ENCODE measurements at regions not wholly inside any gene's neighbourhood (a gene's known extent, or its start where the extent isn't known, plus 50 kb on each side); places are given as distances from the start of the nearest gene placed in this dataset.
"Not testable (repeated sequence)": the region's sequence is repeated elsewhere in the genome, so short reads cannot be mapped to it uniquely, and the experiment has no call there.

DNA sequence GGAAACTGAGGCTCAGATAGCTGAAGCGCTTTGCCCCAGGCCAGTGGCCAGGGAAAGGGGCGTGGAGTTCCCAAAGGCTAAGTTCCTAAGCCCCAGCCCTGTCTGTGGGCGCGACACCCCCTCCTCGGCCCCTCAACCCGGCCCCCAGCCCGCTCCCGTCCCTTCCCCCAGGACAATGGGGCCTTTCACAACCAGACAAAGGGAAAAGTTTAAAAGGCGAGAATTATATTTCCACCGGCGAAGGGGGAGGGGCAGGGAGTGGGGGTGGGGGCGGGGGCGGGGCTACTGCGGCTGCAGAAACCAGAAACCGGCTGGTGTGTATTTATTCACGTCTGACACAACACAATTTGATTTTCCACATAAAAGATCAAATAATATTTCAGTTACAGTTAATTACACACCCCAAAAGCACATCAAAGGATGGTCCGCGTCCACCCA, 192.1 kb downstream of the MN1 start:
- no peak for TF ChIP-seq CTCF (optimal IDR thresholded peaks at IDR 0.05 in 1 of 3, IDR thresholded peaks at IDR 0.05 in 1 of 3, conservative IDR thresholded peaks at IDR 0.05 in 1 of 3; ENCODE audit: extremely low read depth in 1 of 3, insufficient read depth in 2 of 3, low read length in 3 of 3)
- no peak for TF ChIP-seq EZH2 (IDR thresholded peaks at IDR 0.05; ENCODE audit: low read length)
- no peak overlapping the region for H3K4me3 ChIP-seq (ENCODE audit: control insufficient read depth in 2 of 3, extremely low read depth in 1 of 3, insufficient read depth in 2 of 3, low read depth in 1 of 3, low read length in 3 of 3)
- H3K9ac ChIP-seq (ENCODE audit: control insufficient read depth, extremely low read depth, insufficient read depth, low read length) = no peak overlapping the region
- DNase-seq (ENCODE audit: low read depth, low spot score) (no peak), FAIRE-seq (no peak)
- no peaks in the 10 kb centered on the region for H3K9me1 ChIP-seq (ENCODE audit: control insufficient read depth, extremely low read depth, insufficient read depth, low read length)
- H3K27ac ChIP-seq (ENCODE audit: control insufficient read depth, insufficient read depth, low read length) = no peak overlapping the region
- no peaks in the 10 kb centered on the region for H3K9me3 ChIP-seq (ENCODE audit: control insufficient read depth, low read depth, low read length)
- H3K4me1 ChIP-seq (ENCODE audit: control insufficient read depth, extremely low read depth, insufficient read depth, low read length) = no peaks in the 10 kb centered on the region
- no peaks in the 10 kb centered on the region for H4K20me1 ChIP-seq (ENCODE audit: control insufficient read depth, extremely low read depth, insufficient read depth, low read length)
- H3K79me2 ChIP-seq (ENCODE audit: control insufficient read depth, insufficient read depth, low read length) = no peaks in the 10 kb centered on the region
- no peak overlapping the region for H3K4me2 ChIP-seq (ENCODE audit: control insufficient read depth, extremely low read depth, insufficient read depth, low read depth, low read length)
- dilution Hi-C loops (cut with MboI; ENCODE audit: extremely low pct_ligation_motif_present, low sequenced_read_pairs) = no loop called here
- H3K27me3 ChIP-seq (ENCODE audit: control insufficient read depth, extremely low read depth, insufficient read depth, low read length) = peaks cover 10% of the 10 kb centered on the region
- no peaks in the 10 kb centered on the region for H3K36me3 ChIP-seq (ENCODE audit: control insufficient read depth in 2 of 2, extremely low read depth in 1 of 2, insufficient read depth in 2 of 2, low read length in 2 of 2)
- H2AFZ ChIP-seq (ENCODE audit: control insufficient read depth, low read length) = no peak overlapping the region

DNA sequence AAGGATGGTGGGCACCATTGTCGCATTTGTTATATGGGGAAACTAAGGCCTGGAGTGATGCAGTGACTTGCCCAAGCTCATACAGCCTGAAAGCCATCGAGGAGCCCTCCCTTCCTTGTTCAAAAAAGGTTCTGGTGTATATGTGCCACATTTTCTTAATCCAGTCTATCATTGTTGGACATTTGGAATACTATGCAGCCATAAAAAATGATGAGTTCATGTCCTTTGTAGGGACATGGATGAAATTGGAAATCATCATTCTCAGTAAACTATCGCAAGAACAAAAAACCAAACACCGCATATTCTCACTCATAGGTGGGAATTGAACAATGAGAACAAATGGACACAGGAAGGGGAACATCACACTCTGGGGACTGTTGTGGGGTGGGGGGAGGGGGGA, 191.4 kb downstream of the MN1 start:
- H4K20me1 ChIP-seq (ENCODE audit: control insufficient read depth, extremely low read depth, insufficient read depth, low read length); H3K4me3 ChIP-seq (ENCODE audit: control insufficient read depth in 2 of 3, extremely low read depth in 1 of 3, insufficient read depth in 2 of 3, low read depth in 1 of 3, low read length in 3 of 3); H3K79me2 ChIP-seq (ENCODE audit: control insufficient read depth, insufficient read depth, low read length); H3K4me1 ChIP-seq (ENCODE audit: control insufficient read depth, extremely low read depth, insufficient read depth, low read length); H3K9ac ChIP-seq (ENCODE audit: control insufficient read depth, extremely low read depth, insufficient read depth, low read length); H3K4me2 ChIP-seq (ENCODE audit: control insufficient read depth, extremely low read depth, insufficient read depth, low read depth, low read length); H3K36me3 ChIP-seq (ENCODE audit: control insufficient read depth in 2 of 2, extremely low read depth in 1 of 2, insufficient read depth in 2 of 2, low read length in 2 of 2); H2AFZ ChIP-seq (ENCODE audit: control insufficient read depth, low read length); H3K27me3 ChIP-seq (ENCODE audit: control insufficient read depth, extremely low read depth, insufficient read depth, low read length); H3K9me1 ChIP-seq (ENCODE audit: control insufficient read depth, extremely low read depth, insufficient read depth, low read length); DNase-seq (ENCODE audit: low read depth, low spot score); dilution Hi-C loops (cut with MboI; ENCODE audit: extremely low pct_ligation_motif_present, low sequenced_read_pairs); H3K27ac ChIP-seq (ENCODE audit: control insufficient read depth, insufficient read depth, low read length); H3K9me3 ChIP-seq (ENCODE audit: control insufficient read depth, low read depth, low read length); FAIRE-seq: not testable (repeated sequence)

All from keratinocyte (primary cell).